ENCODE measurements at regions not wholly inside any gene's neighbourhood (a gene's known extent, or its start where the extent isn't known, plus 50 kb on each side); places are given as distances from the start of the nearest gene placed in this dataset.
"Not testable (repeated sequence)": the region's sequence is repeated elsewhere in the genome, so short reads cannot be mapped to it uniquely, and the experiment has no call there.

GRCh38 chr4:23028875-23029274 is 336.1 kb downstream of the GBA3 start:
- no peak overlapping the region for H3K4me3 ChIP-seq

GRCh38 chr4:23023666-23024065 is 330.9 kb downstream of the GBA3 start:
- ATAC-seq (no peak), DNase-seq (no peak)
- Histone ChIP-seq H3K36me3 (no peaks in the 10 kb centered on the region), H3K4me3 (no peak overlapping the region), H3K27me3 (no peaks in the 10 kb centered on the region), H3K27ac (no peak overlapping the region), H3K9me3 (no peaks in the 10 kb centered on the region), H3K4me1 (no peaks in the 10 kb centered on the region)
- intact Hi-C loops (cut with DNase I), result no loop called here
- no peak for TF ChIP-seq CTCF (IDR thresholded peaks at IDR 0.05)

More at GRCh38 chr4:23028875-23029274, 336.1 kb downstream of the GBA3 start:
- no peak for TF ChIP-seq CTCF (IDR thresholded peaks at IDR 0.05)
- DNase-seq, result no peak
- intact Hi-C loops (cut with DNase I), result no loop called here
- Histone ChIP-seq H3K4me1 (no peaks in the 10 kb centered on the region), H3K27me3 (no peaks in the 10 kb centered on the region), H3K36me3 (no peaks in the 10 kb centered on the region), H3K9me3 (no peaks in the 10 kb centered on the region), H3K27ac (no peak overlapping the region)
- no peak for ATAC-seq

- no peak for TF ChIP-seq CTCF (IDR thresholded peaks at IDR 0.05)
- Histone ChIP-seq H3K4me3 (no peak overlapping the region), H3K4me1 (no peaks in the 10 kb centered on the region), H3K27me3 (no peaks in the 10 kb centered on the region), H3K36me3 (no peaks in the 10 kb centered on the region), H3K9me3 (no peaks in the 10 kb centered on the region), H3K27ac (no peak overlapping the region)
- no peak for ATAC-seq
- no peak for DNase-seq
- intact Hi-C loops (cut with DNase I), result no loop called here
Observed at GRCh38 chr4:23023121-23023520, 330.4 kb downstream of the GBA3 start.

- DNase-seq, result no peak
- Histone ChIP-seq H3K36me3 (no peaks in the 10 kb centered on the region), H3K27ac (no peak overlapping the region), H3K9me3 (no peaks in the 10 kb centered on the region), H3K4me1 (no peaks in the 10 kb centered on the region), H3K27me3 (no peaks in the 10 kb centered on the region), H3K4me3 (no peak overlapping the region)
- peak; percentile 65 for ATAC-seq
- intact Hi-C loops (cut with DNase I), result no loop called here
- no peak for TF ChIP-seq CTCF (IDR thresholded peaks at IDR 0.05)
Observed at GRCh38 chr4:23022032-23022431, 329.3 kb downstream of the GBA3 start.

- no peak for TF ChIP-seq CTCF (IDR thresholded peaks at IDR 0.05)
- no peaks in the 10 kb centered on the region for H3K36me3 ChIP-seq
- no peaks in the 10 kb centered on the region for H3K9me3 ChIP-seq
- intact Hi-C loops (cut with DNase I), result no loop called here
- H3K4me1 ChIP-seq, result no peaks in the 10 kb centered on the region
- H3K27me3 ChIP-seq, result no peaks in the 10 kb centered on the region
- ATAC-seq (no peak), DNase-seq (no peak)
- no peak overlapping the region for H3K4me3 ChIP-seq
- peak overlapping the region in 1 of 2 donors; percentile 4 for H3K27ac ChIP-seq
Observed at GRCh38 chr4:23021040-23021439, 328.3 kb downstream of the GBA3 start.

- DNase-seq; H3K36me3 ChIP-seq; H3K9me3 ChIP-seq; H3K4me1 ChIP-seq; H3K27me3 ChIP-seq; ATAC-seq; intact Hi-C loops (cut with DNase I); H3K4me3 ChIP-seq; H3K27ac ChIP-seq: not testable (repeated sequence)
Observed at GRCh38 chr4:23020399-23020798, 327.7 kb downstream of the GBA3 start.
